GM12865 (cell line): ENCODE measurements at regions not wholly inside any gene's neighbourhood (a gene's known extent, or its start where the extent isn't known, plus 50 kb on each side); places are given as distances from the start of the nearest gene placed in this dataset.
"Not testable (repeated sequence)": the region's sequence is repeated elsewhere in the genome, so short reads cannot be mapped to it uniquely, and the experiment has no call there.

ENCODE experiments used
- DNase-seq: peaks from one replicate; pipeline ENCODE4 v3.0.0; 2010; ENCODE audit warnings: low read depth
- H3K4me3 ChIP-seq: 2 replicates; pipeline ENCODE4 v1.5.1; 2011; ENCODE audit warnings: mild to moderate bottlenecking, low read depth, low read length, control low read depth
- TF ChIP-seq, protein P1 (sequence below): IDR thresholded peaks from 2 replicates; pipeline ENCODE4 v1.5.1; 2011; ENCODE audit warnings: low read length, control low read depth, low read depth, inconsistent platforms; ENCODE audit not compliant: insufficient read depth; ENCODE audit errors: missing control alignments

DNA sequence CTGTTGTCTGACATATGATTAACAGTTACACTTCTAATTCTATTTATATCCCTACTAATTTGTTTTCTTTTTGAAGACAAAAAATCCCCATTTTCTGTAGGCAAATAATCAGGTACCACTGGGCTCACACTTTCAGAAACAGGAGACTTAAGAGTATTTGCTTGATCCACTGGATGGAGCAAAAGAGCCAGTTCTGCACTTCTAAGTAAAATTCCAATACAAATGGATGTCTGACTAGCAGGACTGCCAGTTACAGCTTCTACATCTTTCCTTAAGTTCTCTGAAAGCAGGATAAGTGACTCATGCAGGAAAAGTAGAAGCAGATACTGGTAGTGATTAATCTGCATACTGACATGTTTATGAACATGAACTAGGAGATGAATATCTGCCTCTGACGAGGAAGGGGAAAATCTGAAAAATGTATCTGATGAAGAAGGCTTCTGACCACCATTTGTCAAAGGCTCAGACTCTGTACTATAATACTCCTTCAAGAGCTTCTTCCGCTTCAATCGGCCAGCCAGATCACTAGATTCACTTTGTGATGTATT lies 73.8 kb upstream of the ANKS1B start:
- TF ChIP-seq, protein P1, sequence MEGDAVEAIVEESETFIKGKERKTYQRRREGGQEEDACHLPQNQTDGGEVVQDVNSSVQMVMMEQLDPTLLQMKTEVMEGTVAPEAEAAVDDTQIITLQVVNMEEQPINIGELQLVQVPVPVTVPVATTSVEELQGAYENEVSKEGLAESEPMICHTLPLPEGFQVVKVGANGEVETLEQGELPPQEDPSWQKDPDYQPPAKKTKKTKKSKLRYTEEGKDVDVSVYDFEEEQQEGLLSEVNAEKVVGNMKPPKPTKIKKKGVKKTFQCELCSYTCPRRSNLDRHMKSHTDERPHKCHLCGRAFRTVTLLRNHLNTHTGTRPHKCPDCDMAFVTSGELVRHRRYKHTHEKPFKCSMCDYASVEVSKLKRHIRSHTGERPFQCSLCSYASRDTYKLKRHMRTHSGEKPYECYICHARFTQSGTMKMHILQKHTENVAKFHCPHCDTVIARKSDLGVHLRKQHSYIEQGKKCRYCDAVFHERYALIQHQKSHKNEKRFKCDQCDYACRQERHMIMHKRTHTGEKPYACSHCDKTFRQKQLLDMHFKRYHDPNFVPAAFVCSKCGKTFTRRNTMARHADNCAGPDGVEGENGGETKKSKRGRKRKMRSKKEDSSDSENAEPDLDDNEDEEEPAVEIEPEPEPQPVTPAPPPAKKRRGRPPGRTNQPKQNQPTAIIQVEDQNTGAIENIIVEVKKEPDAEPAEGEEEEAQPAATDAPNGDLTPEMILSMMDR, result peak; percentile 2
- H3K4me3 ChIP-seq, result no peak overlapping the region
- peak; percentile 42 for DNase-seq

DNA sequence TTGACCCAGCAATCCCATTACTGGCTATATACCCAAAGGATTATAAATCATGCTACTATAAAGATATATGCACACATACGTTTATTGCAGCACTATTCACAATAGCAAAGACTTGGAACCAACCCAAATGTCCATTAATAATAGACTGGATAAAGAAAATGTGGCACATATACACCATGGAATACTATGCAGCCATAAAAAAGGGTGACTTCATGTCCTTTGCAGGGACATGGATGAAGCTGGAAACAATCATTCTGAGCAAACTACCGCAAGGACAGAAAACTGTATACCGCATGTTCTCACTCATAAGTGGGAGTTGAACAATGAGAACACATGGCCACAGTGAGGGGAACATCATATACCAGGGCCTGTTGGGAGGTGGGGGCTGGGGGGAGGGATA lies 61.5 kb upstream of the ANKS1B start:
- H3K4me3 ChIP-seq, result not testable (repeated sequence)

DNA sequence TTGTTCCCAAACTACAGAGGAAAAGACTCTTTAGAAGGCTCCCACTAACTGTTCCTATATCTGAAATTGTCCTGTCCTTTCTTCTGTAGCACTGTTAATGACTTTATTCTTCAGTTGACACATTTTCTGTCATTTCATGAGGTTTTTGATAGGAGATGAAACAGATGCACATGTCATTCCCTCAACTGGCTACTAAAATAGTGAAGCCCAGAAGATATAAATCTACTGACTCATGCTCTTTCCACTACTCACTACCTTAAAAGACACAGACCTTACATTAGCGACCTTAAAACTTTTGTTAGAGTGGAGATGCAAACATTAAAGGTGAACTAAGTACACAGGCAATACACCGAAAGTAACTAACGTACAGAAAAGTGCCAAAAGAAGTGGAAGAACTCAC lies 59.5 kb upstream of the ANKS1B start:
- TF ChIP-seq, protein P1, result no peak
- no peak overlapping the region for H3K4me3 ChIP-seq
- no peak for DNase-seq

More for the DNA sequence above, 61.5 kb upstream of the ANKS1B start:
- DNase-seq, result not testable (repeated sequence)

DNA sequence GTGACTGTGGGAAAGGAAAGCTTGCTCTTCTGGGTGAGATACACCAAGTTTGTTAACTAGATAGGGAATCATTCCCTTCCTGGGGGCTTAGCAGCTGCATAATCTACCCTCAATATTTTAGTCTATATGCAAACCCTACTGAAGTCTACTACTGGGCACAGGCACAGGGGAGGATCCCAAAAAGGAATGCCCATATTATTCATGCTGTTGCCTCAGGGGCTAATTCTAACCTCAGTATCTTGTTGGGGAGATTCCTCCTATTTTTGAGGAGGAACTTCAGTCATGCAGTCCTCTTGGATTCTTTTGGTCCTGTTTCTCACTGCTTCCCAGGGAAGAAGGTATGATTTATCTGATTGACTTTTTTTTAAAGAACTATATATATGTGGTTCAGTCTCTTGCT lies 58.9 kb upstream of the ANKS1B start:
- TF ChIP-seq, protein P1, result no peak
- DNase-seq, result no peak
- H3K4me3 ChIP-seq, result no peak overlapping the region
